Transverse colon (tissue), 3 donors: ENCODE measurements at regions not wholly inside any gene's neighbourhood (a gene's known extent, or its start where the extent isn't known, plus 50 kb on each side); places are given as distances from the start of the nearest gene placed in this dataset.

Source experiments
- POLR2A ChIP-seq: fragments of 450-650 bp; IDR thresholded peaks from one replicate; pipeline ENCODE4 v1.6.1; 2016; ENCODE audit warnings: antibody characterized with exemption, mild to moderate bottlenecking, moderate library complexity
- TF ChIP-seq, protein P1 (sequence below), 5 experiments: fragments of 200-600 bp in 3 of 5; fragments of 450-650 bp in 2 of 5; sonication (generic) in 3 of 5; IDR thresholded peaks; 1 replicate in 2 of 5; 2 replicates in 3 of 5; pipeline ENCODE4 v1.5.1; 2016 to 2017; ENCODE audit warnings: antibody characterized with exemption in 5 of 5, inconsistent platforms in 3 of 5, mild to moderate bottlenecking in 2 of 5, moderate library complexity in 1 of 5

DNA sequence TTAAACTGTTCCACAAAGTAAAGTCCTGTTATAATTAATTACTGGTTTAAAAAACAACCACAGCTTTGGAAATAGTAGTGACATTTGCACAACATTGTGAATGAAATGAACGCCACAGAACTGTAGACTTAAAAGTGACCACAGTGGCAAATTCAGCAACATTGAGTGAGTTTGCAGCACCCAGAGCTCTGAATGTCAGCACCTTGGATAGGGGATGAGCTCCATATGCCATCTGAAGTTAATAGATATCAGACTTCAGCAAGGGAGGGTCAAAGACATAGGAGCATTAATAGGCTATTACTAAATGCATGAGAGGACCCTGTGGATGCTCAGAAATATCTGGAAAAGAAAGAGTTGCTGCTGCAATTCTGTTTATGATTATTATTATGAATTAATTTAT, 55.3 kb upstream of the KCNIP4 start:
- TF ChIP-seq, protein P1, sequence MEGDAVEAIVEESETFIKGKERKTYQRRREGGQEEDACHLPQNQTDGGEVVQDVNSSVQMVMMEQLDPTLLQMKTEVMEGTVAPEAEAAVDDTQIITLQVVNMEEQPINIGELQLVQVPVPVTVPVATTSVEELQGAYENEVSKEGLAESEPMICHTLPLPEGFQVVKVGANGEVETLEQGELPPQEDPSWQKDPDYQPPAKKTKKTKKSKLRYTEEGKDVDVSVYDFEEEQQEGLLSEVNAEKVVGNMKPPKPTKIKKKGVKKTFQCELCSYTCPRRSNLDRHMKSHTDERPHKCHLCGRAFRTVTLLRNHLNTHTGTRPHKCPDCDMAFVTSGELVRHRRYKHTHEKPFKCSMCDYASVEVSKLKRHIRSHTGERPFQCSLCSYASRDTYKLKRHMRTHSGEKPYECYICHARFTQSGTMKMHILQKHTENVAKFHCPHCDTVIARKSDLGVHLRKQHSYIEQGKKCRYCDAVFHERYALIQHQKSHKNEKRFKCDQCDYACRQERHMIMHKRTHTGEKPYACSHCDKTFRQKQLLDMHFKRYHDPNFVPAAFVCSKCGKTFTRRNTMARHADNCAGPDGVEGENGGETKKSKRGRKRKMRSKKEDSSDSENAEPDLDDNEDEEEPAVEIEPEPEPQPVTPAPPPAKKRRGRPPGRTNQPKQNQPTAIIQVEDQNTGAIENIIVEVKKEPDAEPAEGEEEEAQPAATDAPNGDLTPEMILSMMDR (IDR thresholded peaks at IDR 0.05), result no peak
- no peak for TF ChIP-seq POLR2A
